GM19463 (cell line): ENCODE measurements at regions not wholly inside any gene's neighbourhood (a gene's known extent, or its start where the extent isn't known, plus 50 kb on each side); places are given as distances from the start of the nearest gene placed in this dataset.

Source experiments
- ATAC-seq: cut with Tn5 transposase; IDR thresholded peaks from one replicate; pipeline ENCODE4 v1.9.1; 2021; ENCODE audit warnings: mild to moderate bottlenecking, moderate library complexity; ENCODE audit not compliant: unreplicated experiment

DNA sequence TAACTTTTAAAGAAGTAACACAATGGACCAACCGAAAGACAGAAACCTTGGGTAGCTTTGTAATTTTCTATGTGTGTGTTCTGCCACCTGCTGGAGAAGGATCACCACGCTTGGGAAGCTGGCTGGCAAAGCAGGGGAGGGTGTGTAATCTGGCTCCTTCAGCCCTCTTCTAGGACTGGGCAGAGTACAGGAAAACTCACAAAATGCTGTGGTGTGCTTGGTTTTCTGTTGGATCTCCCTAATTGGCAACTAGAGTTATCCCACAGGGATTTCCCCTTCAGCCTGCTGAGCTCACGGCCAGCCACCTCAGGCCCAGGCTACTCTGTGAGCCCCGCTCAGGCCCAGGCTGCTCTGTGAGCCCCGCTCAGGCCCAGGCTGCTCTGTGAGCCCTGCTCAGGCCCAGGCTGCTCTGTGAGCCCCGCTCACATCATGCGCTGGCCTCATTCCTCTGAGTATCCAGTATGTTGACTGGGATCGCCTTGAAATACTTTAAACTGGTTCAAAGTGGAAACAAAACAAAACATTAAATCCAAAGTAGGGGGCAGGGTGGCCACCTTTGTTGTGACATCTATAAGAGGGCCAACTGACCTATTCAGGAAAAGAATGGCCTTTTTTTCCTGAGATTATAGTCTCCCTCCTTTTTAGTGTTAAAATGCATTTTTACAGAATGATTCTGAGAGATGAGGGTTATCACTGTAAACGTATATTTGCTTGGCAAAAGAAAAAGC is 52.0 kb upstream of the RNU6-8 start:
- peak; percentile 42 for ATAC-seq

DNA sequence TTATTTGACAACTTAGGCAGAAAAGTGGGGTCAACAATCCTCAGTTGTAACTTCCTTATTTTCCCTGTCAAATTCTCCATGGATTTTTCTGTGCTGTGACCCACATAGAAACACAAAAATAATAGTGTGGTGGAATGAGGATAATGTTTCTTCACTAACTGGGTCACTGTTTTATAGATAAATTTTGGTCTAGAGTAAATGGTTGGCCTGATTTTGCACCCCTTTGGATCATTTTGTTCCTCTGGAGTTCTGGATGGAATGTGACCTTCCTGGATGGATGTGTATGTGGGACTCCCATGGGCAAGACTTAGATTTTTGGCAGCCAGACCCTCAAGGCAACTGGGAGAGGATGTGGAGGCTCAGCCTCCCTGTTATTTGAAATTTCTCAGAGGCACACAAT is 52.7 kb upstream of the RNU6-8 start:
- ATAC-seq = no peak

GRCh38 chr14:32256576-32256975 is 53.5 kb upstream of the RNU6-8 start:
- ATAC-seq = no peak

- no peak for ATAC-seq
Measured at GRCh38 chr14:32258336-32258993, 55.4 kb upstream of the RNU6-8 start.

DNA sequence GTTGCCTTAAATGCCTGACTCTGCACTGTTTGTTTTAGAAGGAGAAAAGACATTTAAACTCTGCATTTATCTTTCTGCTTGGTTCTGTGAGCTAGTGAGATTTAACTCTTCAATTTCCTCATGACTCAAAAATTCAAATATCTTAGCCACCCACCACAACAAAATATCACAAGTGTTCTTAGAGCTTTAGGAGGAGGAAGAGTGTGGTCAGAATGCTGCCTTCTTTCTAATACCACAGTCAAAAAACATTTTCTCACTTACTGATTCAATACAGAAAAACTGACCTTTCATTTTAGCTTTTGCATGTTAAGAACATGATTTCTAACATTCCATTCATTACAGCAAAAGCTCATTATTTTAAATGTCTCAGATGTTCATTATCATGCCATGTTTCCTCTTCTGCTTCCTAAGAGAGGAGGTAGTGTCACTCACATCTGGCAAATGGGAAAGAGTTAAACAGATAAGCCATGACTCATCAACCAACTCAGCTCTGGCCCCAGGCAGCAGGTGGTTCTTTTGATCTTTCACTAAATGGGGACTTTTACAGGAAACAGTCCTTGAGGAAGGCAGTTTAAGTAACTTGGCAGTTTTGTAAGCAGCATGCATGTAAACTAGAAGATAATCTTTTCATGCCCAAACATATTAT is 56.4 kb upstream of the RNU6-8 start:
- peak; percentile 91 for ATAC-seq

GRCh38 chr14:32263939-32264567 is 61.0 kb upstream of the RNU6-8 start:
- ATAC-seq = no peak

DNA sequence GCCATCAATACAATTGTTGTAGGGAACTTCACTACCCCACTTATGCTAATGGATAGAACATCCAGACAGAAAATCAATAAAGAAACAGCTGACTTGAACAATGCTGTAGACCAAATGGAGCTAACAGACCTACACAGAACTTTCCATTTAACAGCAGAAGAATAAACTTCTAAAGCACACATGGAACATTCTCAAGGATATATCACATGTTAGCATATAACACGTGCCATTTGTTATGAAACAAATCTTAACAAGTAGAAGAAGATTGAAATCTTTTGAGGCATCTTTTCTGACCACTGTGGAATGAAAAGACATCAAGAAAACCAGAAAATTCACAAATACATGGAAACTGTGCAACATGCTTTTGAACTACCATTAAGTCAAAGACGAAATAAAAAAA is 62.5 kb upstream of the RNU6-8 start:
- ATAC-seq = no peak

- no peak for ATAC-seq
Measured at GRCh38 chr14:32277998-32278397, 51.1 kb upstream of the AKAP6 start.
